SK-N-SH treated with all-trans-retinoic acid at 6 μM for 48 hours (cell line): ENCODE measurements at regions not wholly inside any gene's neighbourhood (a gene's known extent, or its start where the extent isn't known, plus 50 kb on each side); places are given as distances from the start of the nearest gene placed in this dataset.

Source experiments
- TCF4 ChIP-seq: fragments of 250-450 bp; sonication (Bioruptor Pico); IDR thresholded peaks from 2 replicates; pipeline ENCODE4 v1.8.0; 2021; ENCODE audit warnings: mild to moderate bottlenecking, moderate library complexity, borderline replicate concordance
- ZNF565 ChIP-seq: fragments of 450-650 bp; formaldehyde crosslinking; conservative IDR thresholded peaks from 2 replicates; pipeline ENCODE4 v1.5.0; 2020; ENCODE audit warnings: low read depth, mild to moderate bottlenecking, moderate library complexity
- TF ChIP-seq, protein P1 (sequence below): fragments of 250-450 bp; sonication (Bioruptor Pico); IDR thresholded peaks from 2 replicates; pipeline ENCODE4 v1.8.0; 2020; ENCODE audit warnings: mild to moderate bottlenecking, moderate library complexity, borderline replicate concordance

DNA sequence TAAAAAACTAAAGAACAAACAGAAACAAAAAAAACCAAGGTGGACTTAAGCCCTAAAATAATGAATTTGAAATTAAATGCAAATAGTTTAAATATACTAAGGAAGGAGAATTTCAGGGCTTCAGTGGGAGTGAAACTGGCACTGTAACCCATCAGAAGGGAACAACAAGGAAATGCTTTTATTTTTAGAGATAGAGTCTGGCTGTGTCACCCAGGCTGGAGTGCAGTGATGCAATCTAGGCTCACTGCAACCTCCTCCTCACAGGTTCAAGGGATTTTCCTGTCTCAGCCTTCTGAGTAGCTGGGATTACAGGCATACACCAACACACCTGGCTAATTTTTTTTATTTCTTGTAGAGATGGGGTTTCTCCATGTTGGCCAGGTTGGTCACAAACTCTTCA is 625.2 kb upstream of the CDH8 start:
- TF ChIP-seq ZNF565 (CRISPR knock-in tag): no peak
- TF ChIP-seq, protein P1, sequence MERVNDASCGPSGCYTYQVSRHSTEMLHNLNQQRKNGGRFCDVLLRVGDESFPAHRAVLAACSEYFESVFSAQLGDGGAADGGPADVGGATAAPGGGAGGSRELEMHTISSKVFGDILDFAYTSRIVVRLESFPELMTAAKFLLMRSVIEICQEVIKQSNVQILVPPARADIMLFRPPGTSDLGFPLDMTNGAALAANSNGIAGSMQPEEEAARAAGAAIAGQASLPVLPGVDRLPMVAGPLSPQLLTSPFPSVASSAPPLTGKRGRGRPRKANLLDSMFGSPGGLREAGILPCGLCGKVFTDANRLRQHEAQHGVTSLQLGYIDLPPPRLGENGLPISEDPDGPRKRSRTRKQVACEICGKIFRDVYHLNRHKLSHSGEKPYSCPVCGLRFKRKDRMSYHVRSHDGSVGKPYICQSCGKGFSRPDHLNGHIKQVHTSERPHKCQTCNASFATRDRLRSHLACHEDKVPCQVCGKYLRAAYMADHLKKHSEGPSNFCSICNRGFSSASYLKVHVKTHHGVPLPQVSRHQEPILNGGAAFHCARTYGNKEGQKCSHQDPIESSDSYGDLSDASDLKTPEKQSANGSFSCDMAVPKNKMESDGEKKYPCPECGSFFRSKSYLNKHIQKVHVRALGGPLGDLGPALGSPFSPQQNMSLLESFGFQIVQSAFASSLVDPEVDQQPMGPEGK (CRISPR knock-in tag): no peak
- no peak for TF ChIP-seq TCF4 (CRISPR knock-in tag)
